HL-60 (cell line): ENCODE measurements at regions not wholly inside any gene's neighbourhood (a gene's known extent, or its start where the extent isn't known, plus 50 kb on each side); places are given as distances from the start of the nearest gene placed in this dataset.

Source experiments
- DNase-seq, 2 experiments: peaks; one replicate each; pipeline ENCODE4 v3.0.0-alpha.2; 2010 to 2020; ENCODE audit warnings: low read depth in 1 of 2, low spot score in 1 of 2
- H3K27ac ChIP-seq: fragments of 250-450 bp; sonication (Bioruptor Pico); replicated peaks from 2 replicates; pipeline ENCODE4 v1.5.1; 2020; ENCODE audit warnings: mild to moderate bottlenecking, moderate library complexity
- H3K27me3 ChIP-seq: fragments of 250-450 bp; sonication (Bioruptor Pico); 2 replicates; pipeline ENCODE4 v1.5.1; 2021; ENCODE audit warnings: mild to moderate bottlenecking, moderate library complexity; ENCODE audit not compliant: insufficient read depth, poor library complexity, severe bottlenecking
- H3K4me3 ChIP-seq: replicated peaks from 2 replicates; pipeline ENCODE4 v1.5.1; 2011; ENCODE audit warnings: mild to moderate bottlenecking, control low read depth, low read length; ENCODE audit not compliant: insufficient read depth
- CTCF ChIP-seq: IDR thresholded peaks from one replicate; pipeline ENCODE4 v1.5.1; 2011; ENCODE audit warnings: low read length, control low read depth, inconsistent platforms; ENCODE audit not compliant: insufficient read depth
- GABPA ChIP-seq: IDR thresholded peaks from 2 replicates; pipeline ENCODE4 v1.6.1; 2012; ENCODE audit warnings: low read depth
- POLR2AphosphoS5 ChIP-seq: IDR thresholded peaks from 2 replicates; pipeline ENCODE4 v1.6.1; 2012; ENCODE audit warnings: low read depth
- REST ChIP-seq: IDR thresholded peaks from 2 replicates; pipeline ENCODE4 v1.6.1; 2012; ENCODE audit warnings: low read depth; ENCODE audit not compliant: insufficient replicate concordance
- SPI1 ChIP-seq: IDR thresholded peaks from 2 replicates; pipeline ENCODE4 v1.6.1; 2012; ENCODE audit warnings: low read depth, mild to moderate bottlenecking, borderline replicate concordance

DNA sequence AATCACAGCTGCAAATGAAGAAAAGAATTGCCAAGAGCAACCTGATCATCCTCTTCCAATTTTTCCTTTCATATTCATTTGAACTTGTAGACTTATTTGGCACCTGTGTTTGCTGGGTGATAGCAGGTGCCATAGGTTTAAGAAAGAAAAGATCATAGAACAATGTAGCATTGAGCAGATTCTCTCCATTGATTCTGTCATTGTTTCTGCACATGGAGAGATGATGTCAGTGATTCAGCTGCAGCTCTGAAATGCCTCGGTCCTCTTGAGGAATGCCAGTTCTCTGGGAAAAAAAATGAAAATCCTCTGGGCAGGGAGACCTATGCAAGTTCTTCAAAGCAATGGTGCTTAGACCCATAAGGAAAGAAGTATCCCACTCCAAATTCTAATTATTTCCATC is 418.1 kb upstream of the KLF4 start:
- no peak overlapping the region for H3K27ac ChIP-seq
- TF ChIP-seq CTCF (no peak), REST (no peak), POLR2AphosphoS5 (no peak), GABPA (no peak), SPI1 (no peak)

GRCh38 chr9:107907255-107907654 is 417.7 kb upstream of the KLF4 start:
- DNase-seq = no peak
- TF ChIP-seq CTCF = no peak
- TF ChIP-seq GABPA = no peak
- TF ChIP-seq SPI1 = peak; percentile 62
- no peak for TF ChIP-seq POLR2AphosphoS5
- no peak for TF ChIP-seq REST
- no peak overlapping the region for H3K27ac ChIP-seq
- H3K27me3 ChIP-seq = no peaks in the 10 kb centered on the region
- no peak overlapping the region for H3K4me3 ChIP-seq

More for the DNA sequence above, 418.1 kb upstream of the KLF4 start:
- no peak for DNase-seq
- no peaks in the 10 kb centered on the region for H3K27me3 ChIP-seq
- H3K4me3 ChIP-seq = no peak overlapping the region

DNA sequence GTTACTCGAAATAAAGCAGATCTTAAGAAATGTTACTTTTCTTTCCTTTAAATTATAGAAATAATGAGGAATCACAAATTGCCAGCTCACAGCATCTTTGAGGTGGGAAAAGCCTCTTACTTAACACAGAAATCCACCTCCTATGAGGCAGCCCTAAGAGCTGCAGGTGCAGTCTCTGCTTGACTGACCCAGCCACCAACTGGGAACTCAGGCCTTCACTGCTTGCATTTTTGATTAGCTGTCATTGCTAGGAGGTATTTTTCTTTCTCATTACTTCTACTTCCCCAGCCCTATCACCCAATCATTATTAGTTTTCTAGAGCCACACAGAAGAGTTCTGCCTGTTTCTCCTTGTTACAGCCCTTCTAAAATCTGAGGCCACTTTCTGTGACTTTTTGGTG is 416.5 kb upstream of the KLF4 start:
- TF ChIP-seq POLR2AphosphoS5 (no peak), SPI1 (no peak), REST (no peak)
- no peak for DNase-seq
- Histone ChIP-seq H3K4me3 (no peak overlapping the region), H3K27ac (no peak overlapping the region), H3K27me3 (no peaks in the 10 kb centered on the region)
